ENCODE measurements at regions not wholly inside any gene's neighbourhood (a gene's known extent, or its start where the extent isn't known, plus 50 kb on each side); places are given as distances from the start of the nearest gene placed in this dataset.

GRCh38 chr4:147351083-147351787 is 129.7 kb upstream of the EDNRA start:
- 90 to 92% methylated on average over 5 of the region's 5 CpGs for WGBS, 2 donors
- TF ChIP-seq CTCF (IDR thresholded peaks at IDR 0.05) (no peak), POLR2A (IDR thresholded peaks at IDR 0.05) (no peak)
- no peak for DNase-seq (ENCODE audit: low spot score in 2 of 2)
- intact Hi-C loops (cut with DNase I; ENCODE audit: low total_unique reads) = no loop called here
- H3K4me3 ChIP-seq (ENCODE audit: low read depth, poor library complexity, severe bottlenecking) = no peak overlapping the region

- intact Hi-C loops (cut with DNase I; ENCODE audit: low total_unique reads) = no loop called here
- no peak for TF ChIP-seq POLR2A (IDR thresholded peaks at IDR 0.05)
- no peak for DNase-seq (ENCODE audit: low spot score in 2 of 2)
- WGBS, 2 donors = 49 to 64% methylated on average over 1 of the region's 1 CpG
- no peak overlapping the region for H3K4me3 ChIP-seq (ENCODE audit: low read depth, poor library complexity, severe bottlenecking)
These were observed 126.7 kb upstream of the EDNRA start for GRCh38 chr4:147354237-147354636.

- intact Hi-C loops (cut with DNase I; ENCODE audit: low total_unique reads) = no loop called here
- 60 to 64% methylated on average over 3 of the region's 3 CpGs for WGBS, 2 donors
- no peak for DNase-seq (ENCODE audit: low spot score in 2 of 2)
- TF ChIP-seq POLR2A (IDR thresholded peaks at IDR 0.05) (no peak), CTCF (IDR thresholded peaks at IDR 0.05) (no peak)
- no peak overlapping the region for H3K4me3 ChIP-seq (ENCODE audit: low read depth, poor library complexity, severe bottlenecking)
These were observed 125.8 kb upstream of the EDNRA start for GRCh38 chr4:147355032-147355656.

GRCh38 chr4:147355847-147356246 is 125.0 kb upstream of the EDNRA start:
- no peak overlapping the region for H3K4me3 ChIP-seq (ENCODE audit: low read depth, poor library complexity, severe bottlenecking)
- WGBS, 2 donors = 80 to 83% methylated on average over 1 of the region's 1 CpG
- TF ChIP-seq POLR2A (IDR thresholded peaks at IDR 0.05) (no peak), CTCF (IDR thresholded peaks at IDR 0.05) (no peak)
- intact Hi-C loops (cut with DNase I; ENCODE audit: low total_unique reads) = no loop called here
- DNase-seq (ENCODE audit: low spot score in 2 of 2) = no peak

- H3K4me3 ChIP-seq (ENCODE audit: low read depth, poor library complexity, severe bottlenecking) = no peak overlapping the region
- WGBS, 2 donors = 63 to 76% methylated on average over 3 of the region's 3 CpGs
- DNase-seq (ENCODE audit: low spot score in 2 of 2) = no peak
- intact Hi-C loops (cut with DNase I; ENCODE audit: low total_unique reads) = no loop called here
- no peak for TF ChIP-seq CTCF (IDR thresholded peaks at IDR 0.05)
- TF ChIP-seq POLR2A (IDR thresholded peaks at IDR 0.05) = no peak
These were observed 120.6 kb upstream of the EDNRA start for GRCh38 chr4:147360301-147360700.

GRCh38 chr4:147361726-147362125 is 119.2 kb upstream of the EDNRA start:
- WGBS, 2 donors = 47 to 68% methylated on average over 1 of the region's 1 CpG
- no peak for DNase-seq (ENCODE audit: low spot score in 2 of 2)
- intact Hi-C loops (cut with DNase I; ENCODE audit: low total_unique reads) = no loop called here
- no peak overlapping the region for H3K4me3 ChIP-seq (ENCODE audit: low read depth, poor library complexity, severe bottlenecking)
- no peak for TF ChIP-seq POLR2A (IDR thresholded peaks at IDR 0.05)
- no peak for TF ChIP-seq CTCF (IDR thresholded peaks at IDR 0.05)
